T-helper 2 cell (primary cell): ENCODE measurements at regions not wholly inside any gene's neighbourhood (a gene's known extent, or its start where the extent isn't known, plus 50 kb on each side); places are given as distances from the start of the nearest gene placed in this dataset.
"Not testable (repeated sequence)": the region's sequence is repeated elsewhere in the genome, so short reads cannot be mapped to it uniquely, and the experiment has no call there.

ENCODE experiments used
- DNase-seq, 5 experiments: peaks; one replicate each; pipeline versions ENCODE4 v3.0.0 to v3.0.0-alpha.2; 2012 to 2022

GRCh38 chr1:201639826-201640225 is 100.9 kb downstream of the NAV1 start:
- no peak for DNase-seq

GRCh38 chr1:201640624-201641023 is 101.7 kb downstream of the NAV1 start:
- no peak for DNase-seq

- DNase-seq: no peak
Measured at GRCh38 chr1:201641524-201642253, 102.8 kb downstream of the NAV1 start.

GRCh38 chr1:201643835-201644104 is 104.8 kb downstream of the NAV1 start:
- no peak for DNase-seq

- DNase-seq: no peak
Measured at GRCh38 chr1:201644197-201644596, 105.3 kb downstream of the NAV1 start.

- not testable (repeated sequence) for DNase-seq
Measured at GRCh38 chr1:201645000-201645399, 106.1 kb downstream of the NAV1 start.

- no peak for DNase-seq
Measured at GRCh38 chr1:201645956-201646355, 107.0 kb downstream of the NAV1 start.

- no peak for DNase-seq
Measured at GRCh38 chr1:201646411-201647022, 107.6 kb downstream of the NAV1 start.

GRCh38 chr1:201647094-201647493 is 108.2 kb downstream of the NAV1 start:
- no peak for DNase-seq

- no peak for DNase-seq
Measured at GRCh38 chr1:201647722-201648065, 108.8 kb downstream of the NAV1 start.

GRCh38 chr1:201648066-201648906 is 109.4 kb downstream of the NAV1 start:
- peak in 1 of 5 experiments; percentile 21 for DNase-seq

- DNase-seq: no peak
Measured at GRCh38 chr1:201648907-201649721, 110.2 kb downstream of the NAV1 start.

- DNase-seq: no peak
Measured at GRCh38 chr1:201649761-201650622, 111.1 kb downstream of the NAV1 start.

- DNase-seq: no peak
Measured at GRCh38 chr1:201650623-201650933, 111.7 kb downstream of the NAV1 start.

- DNase-seq: no peak
Measured at GRCh38 chr1:201652181-201652580, 113.3 kb downstream of the NAV1 start.

- no peak for DNase-seq
Measured at GRCh38 chr1:201653233-201653632, 114.3 kb downstream of the NAV1 start.

- DNase-seq: no peak
Measured at GRCh38 chr1:201653883-201654282, 115.0 kb downstream of the NAV1 start.

- DNase-seq: no peak
Measured at GRCh38 chr1:201655243-201655642, 116.3 kb downstream of the NAV1 start.

GRCh38 chr1:201655910-201656309 is 117.0 kb downstream of the NAV1 start:
- no peak for DNase-seq

- no peak for DNase-seq
Measured at GRCh38 chr1:201656311-201657032, 117.5 kb downstream of the NAV1 start.

- DNase-seq: no peak
Measured at GRCh38 chr1:201659572-201659971, 120.6 kb downstream of the NAV1 start.
